M059J (cell line): ENCODE measurements at regions not wholly inside any gene's neighbourhood (a gene's known extent, or its start where the extent isn't known, plus 50 kb on each side); places are given as distances from the start of the nearest gene placed in this dataset.

Experiments used
- DNase-seq: peaks from one replicate; pipeline ENCODE4 v3.0.0-alpha.2; 2012; ENCODE audit warnings: low read depth

- no peak for DNase-seq
Observed at GRCh38 chr11:91959411-91959810, 265.2 kb upstream of the FAT3 start.

DNA sequence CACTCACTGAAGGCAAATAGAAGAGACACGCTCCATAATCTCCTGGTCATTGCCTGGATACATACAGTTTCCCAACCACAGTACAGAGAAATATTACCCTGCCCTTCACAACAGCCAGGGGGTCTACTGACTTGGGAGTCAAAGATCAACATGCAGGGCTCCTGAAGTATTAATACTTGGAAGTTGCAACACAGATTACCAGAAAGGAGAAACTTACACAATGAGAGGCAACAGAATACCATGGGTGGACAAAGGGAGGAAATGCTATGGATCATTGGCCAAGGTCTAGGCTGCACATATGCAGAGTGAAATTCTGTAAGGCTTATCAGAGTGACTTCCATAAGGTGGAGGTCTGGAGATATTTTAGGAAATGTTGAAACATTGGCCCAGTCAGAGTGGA, 267.9 kb upstream of the FAT3 start:
- no peak for DNase-seq

GRCh38 chr11:91955206-91955605, 269.4 kb upstream of the FAT3 start:
- no peak for DNase-seq

DNA sequence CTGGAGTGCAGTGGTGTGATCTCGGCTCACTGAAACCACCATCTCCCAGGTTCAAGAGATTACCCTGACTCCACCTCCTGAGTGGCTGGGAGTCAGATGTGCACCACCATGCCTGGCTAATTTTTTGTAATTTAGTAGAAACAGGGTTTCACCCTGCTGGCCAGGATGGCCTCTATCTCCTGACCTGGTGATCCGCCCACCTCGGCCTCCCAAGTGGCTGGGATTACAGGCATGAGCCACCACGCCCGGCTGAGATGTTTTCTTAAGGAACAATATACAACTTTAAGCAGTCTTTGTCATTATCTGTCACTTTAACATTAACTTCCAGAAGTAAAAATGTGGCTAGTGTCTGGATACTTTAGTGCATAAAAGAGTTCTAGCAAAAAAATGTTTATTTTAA, 272.6 kb upstream of the FAT3 start:
- no peak for DNase-seq

DNA sequence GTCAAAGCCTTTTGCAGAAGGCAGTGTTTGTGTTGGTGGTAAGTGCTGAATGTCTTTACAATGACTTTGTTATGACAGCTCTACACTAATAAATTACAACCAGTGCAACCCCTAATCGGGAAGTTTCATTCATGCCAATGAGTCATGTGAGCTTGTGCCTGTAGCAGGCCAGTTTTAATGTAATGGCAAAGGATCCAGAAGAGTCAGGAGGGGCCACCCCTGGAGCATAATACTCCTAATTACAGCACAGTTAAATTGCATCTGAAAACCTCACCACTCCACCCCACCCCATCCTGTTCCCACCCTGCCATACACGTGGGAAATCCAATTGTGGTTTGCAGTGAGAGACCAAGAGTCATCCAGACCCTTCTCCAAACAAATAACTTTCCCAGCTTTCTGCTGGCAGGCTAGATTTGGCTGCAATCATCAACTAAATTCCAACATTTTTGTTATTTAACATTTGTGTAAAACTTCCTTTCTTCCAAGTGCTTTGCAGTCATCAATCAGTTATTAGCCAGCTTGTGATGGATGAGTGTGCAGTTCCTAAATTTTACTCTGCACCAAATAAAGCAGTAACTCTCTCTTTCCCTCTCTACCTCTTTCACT, 277.3 kb upstream of the FAT3 start:
- peak; percentile 96 for DNase-seq

- peak; percentile 28 for DNase-seq
Observed at GRCh38 chr11:91946397-91946951, 278.1 kb upstream of the FAT3 start.

DNA sequence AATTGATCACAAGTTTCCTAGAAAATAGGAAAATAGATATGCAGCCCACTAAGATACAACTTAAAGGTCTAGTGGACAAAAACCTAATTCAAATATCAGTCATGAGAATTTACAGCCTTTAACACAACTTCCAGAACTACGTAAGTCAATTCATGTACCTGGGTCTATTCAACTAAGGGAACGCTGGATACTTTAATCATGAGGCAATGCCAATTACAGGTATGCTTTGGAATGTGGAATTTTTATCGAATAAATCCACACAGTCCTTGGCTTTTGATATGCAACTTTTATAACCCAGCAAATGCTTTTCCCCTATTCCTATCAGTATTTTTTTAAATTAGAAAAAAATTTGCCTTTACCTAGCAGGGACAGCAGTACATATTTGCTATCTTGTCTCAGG, 289.5 kb upstream of the FAT3 start:
- DNase-seq: no peak

DNA sequence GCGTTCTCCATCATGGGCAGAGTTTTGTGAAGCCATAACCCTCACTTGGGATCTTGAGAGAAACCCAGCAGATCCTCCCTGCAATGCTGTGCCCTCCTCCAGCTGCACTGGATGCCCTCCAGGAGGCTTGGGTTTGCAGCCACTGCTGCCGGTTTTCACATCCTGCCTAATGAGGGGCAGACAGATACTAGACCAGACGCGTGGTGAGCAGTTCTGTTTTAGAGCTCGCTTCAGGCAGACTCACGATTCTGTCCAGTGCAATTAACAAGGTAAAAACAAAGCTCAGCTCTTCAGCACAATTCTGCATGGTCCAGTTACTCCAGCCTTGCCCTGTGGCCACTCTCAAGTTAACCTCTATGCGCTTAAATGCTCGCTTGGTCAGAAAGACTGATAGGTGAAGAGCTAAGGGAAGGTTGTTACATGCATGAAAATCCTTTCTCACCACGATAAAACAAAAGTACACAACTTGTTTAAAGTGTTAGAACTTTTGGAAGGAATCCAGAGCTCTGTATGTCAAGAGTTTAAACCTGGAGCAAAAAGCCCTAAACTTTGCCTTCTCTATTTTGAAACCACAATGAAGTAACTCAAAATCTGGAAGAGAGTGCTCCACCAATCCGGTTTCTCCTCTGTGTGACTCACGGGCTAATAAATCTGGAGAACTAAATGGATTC, 292.3 kb upstream of the FAT3 start:
- peak; percentile 92 for DNase-seq

- DNase-seq: no peak
Observed at GRCh38 chr11:91927448-91927847, 297.2 kb upstream of the FAT3 start.

GRCh38 chr11:91926965-91927364, 297.7 kb upstream of the FAT3 start:
- peak; percentile 25 for DNase-seq

GRCh38 chr11:91922846-91923245, 301.8 kb upstream of the FAT3 start:
- peak; percentile 32 for DNase-seq

- DNase-seq: peak; percentile 77
Observed at GRCh38 chr11:91921974-91922373, 302.6 kb upstream of the FAT3 start.

GRCh38 chr11:91913407-91913806, 311.2 kb upstream of the FAT3 start:
- no peak for DNase-seq

GRCh38 chr11:91912322-91912721, 312.3 kb upstream of the FAT3 start:
- no peak for DNase-seq

GRCh38 chr11:91906871-91907624, 317.6 kb upstream of the FAT3 start:
- no peak for DNase-seq

DNA sequence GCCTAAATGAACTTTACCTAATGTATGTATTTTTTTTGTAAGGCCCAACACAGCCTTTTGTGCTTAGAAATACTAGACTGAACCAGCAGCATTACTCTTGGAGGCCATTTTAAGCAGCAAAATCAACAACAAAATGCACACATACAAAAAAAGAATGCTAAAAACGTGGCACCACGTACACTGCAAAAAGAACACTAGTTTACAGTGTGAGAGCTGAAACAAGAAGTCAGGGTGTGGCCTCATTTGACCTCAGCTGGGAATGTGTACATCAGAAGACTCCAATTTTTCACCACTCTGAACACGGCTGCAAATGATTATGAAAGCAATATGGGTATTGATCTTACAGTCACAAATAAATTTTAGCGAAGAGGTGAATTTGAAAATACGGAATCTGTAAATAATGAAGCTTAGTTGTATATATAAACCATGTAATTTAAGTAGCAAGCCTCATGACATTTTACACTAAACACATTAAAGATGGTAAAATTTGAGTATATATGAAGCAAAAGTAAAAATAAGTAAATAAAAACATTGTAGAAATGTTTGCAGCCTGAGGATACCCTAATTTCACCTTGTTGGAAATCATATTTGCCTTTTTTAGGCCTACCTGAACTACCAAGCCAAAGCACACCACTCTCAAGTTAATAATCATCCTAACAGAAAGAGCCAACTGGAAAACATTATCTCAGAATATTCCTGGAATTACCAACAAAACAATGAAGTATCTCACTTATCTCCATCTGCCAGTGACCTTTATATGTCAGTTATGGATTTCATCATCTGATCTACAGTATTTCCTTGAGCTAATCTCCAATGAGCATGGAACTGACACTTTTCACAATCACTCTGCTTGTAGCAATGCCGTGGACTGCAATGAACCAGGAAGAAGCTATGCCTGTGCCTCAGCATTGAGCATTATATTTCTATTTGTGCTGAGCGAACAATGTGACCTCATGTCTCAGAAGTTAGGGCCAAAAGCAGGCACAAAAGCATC, 319.5 kb upstream of the FAT3 start:
- no peak for DNase-seq

DNA sequence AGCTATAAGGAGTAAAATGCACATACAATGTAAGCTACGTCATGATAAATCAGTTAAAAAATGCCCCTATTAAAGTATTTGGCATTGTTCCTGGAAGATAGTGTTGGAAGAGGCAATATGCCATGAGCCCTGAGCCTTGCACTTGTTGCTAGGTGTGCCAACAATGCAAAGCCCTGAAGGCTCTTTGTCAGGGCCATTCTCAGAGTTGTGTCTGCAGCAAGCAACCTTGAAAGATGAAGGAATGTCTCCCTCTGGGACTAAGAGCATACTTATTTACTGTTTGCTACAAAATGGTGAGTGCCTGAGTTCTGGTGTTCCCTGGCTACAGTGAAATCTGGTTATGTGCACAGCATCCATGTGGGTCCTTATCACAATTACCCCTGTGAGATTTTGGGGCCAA, 322.3 kb upstream of the FAT3 start:
- peak; percentile 33 for DNase-seq

GRCh38 chr11:91880660-91881059, 344.0 kb upstream of the FAT3 start:
- no peak for DNase-seq

DNA sequence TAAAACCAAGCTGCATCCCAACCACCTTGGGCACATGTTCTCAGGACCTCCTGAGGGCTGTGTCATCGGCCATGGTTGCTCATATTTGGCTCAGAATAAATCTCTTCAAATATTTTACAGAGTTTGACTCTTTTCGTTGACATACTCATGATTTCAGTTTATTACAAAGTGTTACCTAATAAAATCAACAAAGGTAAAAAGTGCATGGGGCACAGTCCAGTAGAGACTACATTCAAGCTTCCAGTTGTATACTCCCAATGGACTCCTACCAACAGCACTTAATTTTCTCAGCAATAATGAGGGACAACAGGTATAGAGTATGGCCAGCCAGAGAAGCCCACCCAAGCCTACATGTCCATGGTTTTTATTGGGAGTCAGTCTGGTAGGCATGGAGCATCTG, 347.9 kb upstream of the FAT3 start:
- no peak for DNase-seq

DNA sequence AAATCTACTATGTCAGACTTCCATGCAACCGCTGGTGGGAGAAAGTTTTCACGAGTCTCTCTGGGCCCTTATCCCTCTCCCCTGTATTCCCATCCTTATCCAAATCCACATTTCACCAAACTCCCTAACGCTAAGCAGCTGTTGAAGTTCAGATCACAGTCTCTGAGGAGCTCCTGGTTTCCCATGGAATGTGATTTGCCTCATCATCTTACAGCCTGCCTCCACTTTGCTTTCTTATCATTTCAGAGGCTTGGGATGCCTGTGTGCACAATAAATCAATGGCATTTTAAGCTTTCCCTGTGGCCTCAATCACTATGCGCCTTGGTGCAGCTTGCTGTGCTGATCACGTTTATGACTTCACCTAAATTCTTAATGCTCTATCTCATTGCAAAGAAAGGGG, 352.4 kb upstream of the FAT3 start:
- peak; percentile 34 for DNase-seq

DNA sequence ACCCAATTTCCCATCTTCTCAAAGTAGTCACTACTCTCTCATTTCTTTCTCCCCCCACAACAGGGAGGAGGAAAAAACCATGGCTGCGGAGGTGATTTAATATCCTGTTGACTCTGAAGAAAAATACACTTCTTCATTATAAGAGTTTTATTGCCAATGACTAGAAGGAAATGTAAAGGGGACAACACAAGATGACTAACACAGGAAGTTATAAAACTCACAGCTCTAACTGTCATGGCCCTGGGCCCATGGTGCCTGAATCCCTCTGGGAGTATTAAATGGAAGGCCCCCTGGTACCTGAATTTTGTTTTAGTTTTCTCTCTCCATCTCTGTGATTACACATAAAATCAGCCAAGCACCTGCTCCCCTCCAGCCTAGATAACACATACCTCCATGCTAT, 352.8 kb upstream of the FAT3 start:
- peak; percentile 85 for DNase-seq

DNA sequence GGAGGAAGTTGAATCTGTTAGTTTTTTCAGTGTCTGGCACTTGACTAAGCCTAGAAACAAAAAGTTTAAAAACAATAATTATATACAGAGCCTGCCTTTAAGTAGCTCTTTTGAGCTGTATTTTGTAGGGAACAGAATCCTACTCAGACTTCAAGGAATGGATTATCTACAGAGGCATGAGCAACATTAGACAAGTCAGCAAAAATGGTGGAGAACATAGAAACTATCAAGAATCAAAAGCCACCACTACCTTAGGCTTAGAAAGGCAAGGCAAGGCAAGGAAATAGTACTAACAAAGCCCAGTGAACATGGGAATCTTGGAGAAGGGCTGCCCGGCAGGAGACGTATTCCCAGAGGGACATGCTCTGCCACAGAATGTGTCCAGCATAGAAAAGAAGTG, 353.6 kb upstream of the FAT3 start:
- DNase-seq: no peak
